MM.1S (cell line): ENCODE measurements at regions not wholly inside any gene's neighbourhood (a gene's known extent, or its start where the extent isn't known, plus 50 kb on each side); places are given as distances from the start of the nearest gene placed in this dataset.

ENCODE experiments used
- DNase-seq: peaks from one replicate; pipeline ENCODE4 v3.0.0-alpha.2; 2015
- H2AFZ ChIP-seq: fragments of 300-600 bp; sonication (generic); 2 replicates; pipeline ENCODE4 v1.6.0; 2016; ENCODE audit warnings: antibody characterized with exemption, low read length
- H3F3A ChIP-seq: fragments of 300-600 bp; sonication (generic); 2 replicates; pipeline ENCODE4 v1.6.1; 2016; ENCODE audit warnings: mild to moderate bottlenecking, antibody characterized with exemption, low read length, moderate library complexity, mixed read lengths; ENCODE audit not compliant: insufficient read depth
- H3K27ac ChIP-seq: fragments of 300-600 bp; sonication (generic); 2 replicates; pipeline ENCODE4 v1.5.1; 2016; ENCODE audit warnings: mild to moderate bottlenecking, low read length
- H3K27me3 ChIP-seq: fragments of 300-600 bp; sonication (generic); replicated peaks from 2 replicates; pipeline ENCODE4 v1.6.0; 2016; ENCODE audit warnings: low read length; ENCODE audit not compliant: insufficient read depth
- H3K36me3 ChIP-seq: fragments of 300-600 bp; sonication (generic); replicated peaks from 2 replicates; pipeline ENCODE4 v1.6.1; 2016; ENCODE audit warnings: mild to moderate bottlenecking, low read length, mixed read lengths; ENCODE audit not compliant: insufficient read depth
- H3K4me1 ChIP-seq: fragments of 300-600 bp; sonication (generic); 2 replicates; pipeline ENCODE4 v1.6.1; 2016; ENCODE audit warnings: low read length, mixed read lengths
- H3K4me2 ChIP-seq: fragments of 300-600 bp; sonication (generic); 2 replicates; pipeline ENCODE4 v1.6.0; 2016; ENCODE audit warnings: low read depth, low read length
- H3K4me3 ChIP-seq: fragments of 300-600 bp; sonication (generic); 2 replicates; pipeline ENCODE4 v1.5.1; 2016; ENCODE audit warnings: low read length, mixed read lengths
- H3K79me2 ChIP-seq: fragments of 300-600 bp; sonication (generic); 2 replicates; pipeline ENCODE4 v1.6.1; 2016; ENCODE audit warnings: mixed run types, low read length, mixed read lengths
- H3K9ac ChIP-seq: fragments of 300-600 bp; sonication (generic); 2 replicates; pipeline ENCODE4 v1.6.1; 2016; ENCODE audit warnings: low read length, mixed read lengths
- H3K9me2 ChIP-seq: fragments of 300-600 bp; sonication (generic); replicated peaks from 2 replicates; pipeline ENCODE4 v1.6.1; 2016; ENCODE audit warnings: mild to moderate bottlenecking, low read length, mixed read lengths; ENCODE audit not compliant: insufficient read depth
- H3K9me3 ChIP-seq: fragments of 300-600 bp; sonication (generic); replicated peaks from 2 replicates; pipeline ENCODE4 v1.6.1; 2016; ENCODE audit warnings: mild to moderate bottlenecking, low read length, mixed read lengths; ENCODE audit not compliant: insufficient read depth
- H4K20me1 ChIP-seq: fragments of 300-600 bp; sonication (generic); 2 replicates; pipeline ENCODE4 v1.6.1; 2016; ENCODE audit warnings: mild to moderate bottlenecking, low read length, moderate library complexity, mixed read lengths; ENCODE audit not compliant: insufficient read depth
- CTCF ChIP-seq: fragments of 300-600 bp; sonication (generic); IDR thresholded peaks from 2 replicates; pipeline ENCODE4 v1.5.1; 2016; ENCODE audit warnings: antibody characterized with exemption, low read length, mixed read lengths
- EZH2 ChIP-seq: fragments of 300-600 bp; sonication (generic); optimal IDR thresholded peaks from 2 replicates; pipeline ENCODE3; 2017; ENCODE audit warnings: low read depth, mild to moderate bottlenecking, antibody characterized with exemption, low read length, mixed read lengths
- EZH2phosphoT487 ChIP-seq: fragments of 300-600 bp; sonication (generic); IDR thresholded peaks from 2 replicates; pipeline ENCODE4 v1.6.1; 2018; ENCODE audit warnings: antibody characterized with exemption, low read length

GRCh38 chr5:163967268-163967667 lies 461.8 kb downstream of the MAT2B start:
- no peaks in the 10 kb centered on the region for H3F3A ChIP-seq
- no peaks in the 10 kb centered on the region for H3K79me2 ChIP-seq
- H2AFZ ChIP-seq, result no peak overlapping the region
- no peaks in the 10 kb centered on the region for H3K4me1 ChIP-seq
- TF ChIP-seq CTCF (no peak), EZH2 (no peak), EZH2phosphoT487 (no peak)
- H3K9me3 ChIP-seq, result no peaks in the 10 kb centered on the region
- no peak overlapping the region for H3K4me3 ChIP-seq
- H3K27me3 ChIP-seq, result no peaks in the 10 kb centered on the region
- no peak overlapping the region for H3K9ac ChIP-seq
- no peaks in the 10 kb centered on the region for H3K36me3 ChIP-seq
- H3K4me2 ChIP-seq, result no peak overlapping the region
- DNase-seq, result no peak
- no peak overlapping the region for H3K27ac ChIP-seq
- no peaks in the 10 kb centered on the region for H3K9me2 ChIP-seq
- H4K20me1 ChIP-seq, result no peaks in the 10 kb centered on the region

- H3K9ac ChIP-seq, result no peak overlapping the region
- no peak for TF ChIP-seq CTCF
- TF ChIP-seq EZH2, result no peak
- no peak for TF ChIP-seq EZH2phosphoT487
- no peaks in the 10 kb centered on the region for H3K4me1 ChIP-seq
- no peaks in the 10 kb centered on the region for H3K79me2 ChIP-seq
- no peaks in the 10 kb centered on the region for H3K9me2 ChIP-seq
- no peak overlapping the region for H3K4me3 ChIP-seq
- no peak for DNase-seq
- H3K4me2 ChIP-seq, result no peak overlapping the region
- H3F3A ChIP-seq, result no peaks in the 10 kb centered on the region
- H3K9me3 ChIP-seq, result no peaks in the 10 kb centered on the region
- H3K27me3 ChIP-seq, result no peaks in the 10 kb centered on the region
- H3K36me3 ChIP-seq, result no peaks in the 10 kb centered on the region
- H2AFZ ChIP-seq, result no peak overlapping the region
- H4K20me1 ChIP-seq, result no peaks in the 10 kb centered on the region
- no peak overlapping the region for H3K27ac ChIP-seq
These were observed 463.2 kb downstream of the MAT2B start for GRCh38 chr5:163968651-163969050.

- TF ChIP-seq EZH2 (no peak), CTCF (no peak), EZH2phosphoT487 (no peak)
- H2AFZ ChIP-seq, result no peak overlapping the region
- no peak overlapping the region for H3K4me3 ChIP-seq
- no peaks in the 10 kb centered on the region for H3K9me3 ChIP-seq
- H3K27me3 ChIP-seq, result no peaks in the 10 kb centered on the region
- no peaks in the 10 kb centered on the region for H4K20me1 ChIP-seq
- H3K4me2 ChIP-seq, result no peak overlapping the region
- no peaks in the 10 kb centered on the region for H3K79me2 ChIP-seq
- no peak overlapping the region for H3K9ac ChIP-seq
- H3K27ac ChIP-seq, result no peak overlapping the region
- no peaks in the 10 kb centered on the region for H3K36me3 ChIP-seq
- no peaks in the 10 kb centered on the region for H3K4me1 ChIP-seq
- H3F3A ChIP-seq, result no peaks in the 10 kb centered on the region
- no peak for DNase-seq
- no peaks in the 10 kb centered on the region for H3K9me2 ChIP-seq
These were observed 471.3 kb downstream of the MAT2B start for GRCh38 chr5:163976696-163977095.

- Histone ChIP-seq H3K27me3 (no peaks in the 10 kb centered on the region), H3F3A (no peaks in the 10 kb centered on the region), H3K4me1 (no peaks in the 10 kb centered on the region), H3K79me2 (no peaks in the 10 kb centered on the region), H2AFZ (no peak overlapping the region), H3K4me3 (no peak overlapping the region), H3K9me3 (no peaks in the 10 kb centered on the region), H3K9me2 (no peaks in the 10 kb centered on the region), H3K36me3 (no peaks in the 10 kb centered on the region), H3K4me2 (no peak overlapping the region), H4K20me1 (no peaks in the 10 kb centered on the region), H3K9ac (no peak overlapping the region), H3K27ac (no peak overlapping the region)
- DNase-seq, result peak; percentile 10
- TF ChIP-seq EZH2 (no peak), CTCF (peak; percentile 31), EZH2phosphoT487 (no peak)
These were observed 473.5 kb downstream of the MAT2B start for GRCh38 chr5:163978897-163979296.
